Neural cell (in vitro differentiated cells): ENCODE measurements at regions not wholly inside any gene's neighbourhood (a gene's known extent, or its start where the extent isn't known, plus 50 kb on each side); places are given as distances from the start of the nearest gene placed in this dataset.

Experiments used
- H2AFZ ChIP-seq: fragments of 200-600, 300-800 bp; sonication (generic), shearing (Covaris generic); 2 replicates; pipeline ENCODE4 v1.6.0; 2014; ENCODE audit warnings: low read depth, mild to moderate bottlenecking, antibody characterized with exemption, low read length, moderate library complexity
- H3F3A ChIP-seq: fragments of 200-600 bp; shearing (Covaris generic); 2 replicates; pipeline ENCODE4 v1.6.1; 2016; ENCODE audit warnings: mild to moderate bottlenecking, moderate library complexity, mixed read lengths, antibody characterized with exemption, low read length; ENCODE audit not compliant: insufficient read depth, poor library complexity, severe bottlenecking
- H3K27ac ChIP-seq: fragments of 200-600, 300-800 bp; sonication (generic), shearing (Covaris generic); 2 replicates; pipeline ENCODE4 v1.5.1; 2014; ENCODE audit warnings: mild to moderate bottlenecking, low read length, moderate library complexity
- H3K27me3 ChIP-seq: fragments of 300-800, 200-600 bp; sonication (generic), shearing (Covaris generic); 2 replicates; pipeline ENCODE4 v1.6.0; 2014; ENCODE audit warnings: mild to moderate bottlenecking, low read depth, low read length, moderate library complexity; ENCODE audit not compliant: insufficient read depth
- H3K36me3 ChIP-seq: fragments of 300-800, 200-600 bp; sonication (generic), shearing (Covaris generic); 2 replicates; pipeline ENCODE4 v1.5.1; 2014; ENCODE audit warnings: mild to moderate bottlenecking, antibody characterized with exemption, low read length, moderate library complexity; ENCODE audit not compliant: insufficient read depth
- H3K4me2 ChIP-seq: fragments of 300-800, 200-600 bp; sonication (generic), shearing (Covaris generic); 2 replicates; pipeline ENCODE4 v1.6.0; 2014; ENCODE audit warnings: mild to moderate bottlenecking, low read length
- H3K4me3 ChIP-seq: fragments of 300-800, 200-600 bp; sonication (generic), shearing (Covaris generic); 2 replicates; pipeline ENCODE4 v1.5.1; 2014; ENCODE audit warnings: mild to moderate bottlenecking, low read length, moderate library complexity
- H3K79me2 ChIP-seq: fragments of 200-600 bp; shearing (Covaris generic); replicated peaks from 2 replicates; pipeline ENCODE4 v1.6.0; 2014; ENCODE audit warnings: mild to moderate bottlenecking, low read length, moderate library complexity; ENCODE audit not compliant: insufficient read depth
- H3K9ac ChIP-seq: fragments of 300-800, 200-600 bp; sonication (generic), shearing (Covaris generic); 2 replicates; pipeline ENCODE4 v1.6.1; 2016; ENCODE audit warnings: mild to moderate bottlenecking, low read length, mixed read lengths
- H3K9me2 ChIP-seq: fragments of 200-600 bp; shearing (Covaris generic); 2 replicates; pipeline ENCODE4 v1.6.1; 2016; ENCODE audit warnings: mild to moderate bottlenecking, low read length, mixed read lengths; ENCODE audit not compliant: insufficient read depth
- H3K9me3 ChIP-seq: fragments of 200-600, 300-800 bp; sonication (generic), shearing (Covaris generic); 2 replicates; pipeline ENCODE4 v1.6.1; 2016; ENCODE audit warnings: mild to moderate bottlenecking, mixed run types, low read length, moderate library complexity, mixed read lengths
- H4K20me1 ChIP-seq: fragments of 200-600 bp; shearing (Covaris generic); 2 replicates; pipeline ENCODE4 v1.6.1; 2016; ENCODE audit warnings: mild to moderate bottlenecking, mixed run types; ENCODE audit not compliant: insufficient read depth
- EP300 ChIP-seq: fragments of 450-650 bp; conservative IDR thresholded peaks from 2 replicates; pipeline ENCODE4 v1.6.1; 2014; ENCODE audit warnings: antibody characterized with exemption, mild to moderate bottlenecking, moderate library complexity; ENCODE audit not compliant: poor library complexity, severe bottlenecking
- EZH2 ChIP-seq: fragments of 200-600, 300-800 bp; shearing (Covaris generic), sonication (generic); IDR thresholded peaks from 2 replicates; pipeline ENCODE4 v1.6.1; 2014; ENCODE audit warnings: antibody characterized with exemption, low read length, borderline replicate concordance, mild to moderate bottlenecking; ENCODE audit not compliant: insufficient read depth, poor library complexity, severe bottlenecking
- MXI1 ChIP-seq: fragments of 450-650 bp; conservative IDR thresholded peaks from 2 replicates; pipeline ENCODE4 v1.6.1; 2014; ENCODE audit warnings: antibody characterized with exemption, mild to moderate bottlenecking; ENCODE audit not compliant: poor library complexity, severe bottlenecking
- POLR2AphosphoS5 ChIP-seq: IDR thresholded peaks from 2 replicates; pipeline ENCODE4 v1.6.1; 2012
- RAD21 ChIP-seq: fragments of 450-650 bp; conservative IDR thresholded peaks from 2 replicates; pipeline ENCODE4 v1.6.1; 2014; ENCODE audit warnings: antibody characterized with exemption, mild to moderate bottlenecking, moderate library complexity
- SMC3 ChIP-seq: fragments of 450-650 bp; conservative IDR thresholded peaks from 2 replicates; pipeline ENCODE4 v1.6.1; 2014; ENCODE audit warnings: antibody characterized with exemption, mild to moderate bottlenecking, moderate library complexity; ENCODE audit not compliant: poor library complexity
- TAF1 ChIP-seq: IDR thresholded peaks from 2 replicates; pipeline ENCODE4 v1.6.1; 2012; ENCODE audit warnings: low read depth
- TF ChIP-seq, protein P1 (sequence below): fragments of 450-650 bp; IDR thresholded peaks from 2 replicates; pipeline ENCODE4 v1.5.1; 2014; ENCODE audit warnings: antibody characterized with exemption, mild to moderate bottlenecking, moderate library complexity; ENCODE audit not compliant: poor library complexity, severe bottlenecking
- TF ChIP-seq, protein P2 (sequence below): IDR thresholded peaks from 2 replicates; pipeline ENCODE4 v1.6.1; 2012; ENCODE audit warnings: borderline replicate concordance

DNA sequence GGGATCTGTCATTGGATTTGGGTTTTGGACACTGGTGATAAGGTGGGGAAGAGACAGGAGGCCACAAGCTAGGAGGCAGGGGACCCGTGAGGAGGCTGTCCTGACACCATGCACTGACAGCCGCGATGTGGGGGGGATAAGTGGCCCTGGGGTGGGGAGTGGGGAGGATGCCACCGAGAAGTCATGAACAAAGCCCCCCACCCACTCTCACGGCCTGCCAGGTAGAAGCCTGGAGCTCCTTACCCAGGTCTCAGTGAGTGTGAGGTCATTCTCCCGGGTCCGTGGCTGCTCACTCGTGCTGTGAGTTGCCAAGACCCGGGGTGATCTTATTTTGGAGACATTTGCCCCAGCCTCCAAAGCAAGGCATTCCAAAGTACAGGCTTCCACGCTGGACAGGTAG is 165.9 kb upstream of the TNRC6C start:
- Histone ChIP-seq H2AFZ (no peak overlapping the region), H3K4me3 (no peak overlapping the region), H3K36me3 (no peaks in the 10 kb centered on the region), H3K9ac (no peak overlapping the region), H3K79me2 (no peaks in the 10 kb centered on the region), H3F3A (no peaks in the 10 kb centered on the region), H3K27me3 (peaks cover 12% of the 10 kb centered on the region), H3K4me2 (no peak overlapping the region), H3K9me2 (no peaks in the 10 kb centered on the region), H3K9me3 (no peaks in the 10 kb centered on the region), H3K27ac (no peak overlapping the region), H4K20me1 (no peaks in the 10 kb centered on the region)
- no peak for TF ChIP-seq SMC3
- TF ChIP-seq, protein P1, sequence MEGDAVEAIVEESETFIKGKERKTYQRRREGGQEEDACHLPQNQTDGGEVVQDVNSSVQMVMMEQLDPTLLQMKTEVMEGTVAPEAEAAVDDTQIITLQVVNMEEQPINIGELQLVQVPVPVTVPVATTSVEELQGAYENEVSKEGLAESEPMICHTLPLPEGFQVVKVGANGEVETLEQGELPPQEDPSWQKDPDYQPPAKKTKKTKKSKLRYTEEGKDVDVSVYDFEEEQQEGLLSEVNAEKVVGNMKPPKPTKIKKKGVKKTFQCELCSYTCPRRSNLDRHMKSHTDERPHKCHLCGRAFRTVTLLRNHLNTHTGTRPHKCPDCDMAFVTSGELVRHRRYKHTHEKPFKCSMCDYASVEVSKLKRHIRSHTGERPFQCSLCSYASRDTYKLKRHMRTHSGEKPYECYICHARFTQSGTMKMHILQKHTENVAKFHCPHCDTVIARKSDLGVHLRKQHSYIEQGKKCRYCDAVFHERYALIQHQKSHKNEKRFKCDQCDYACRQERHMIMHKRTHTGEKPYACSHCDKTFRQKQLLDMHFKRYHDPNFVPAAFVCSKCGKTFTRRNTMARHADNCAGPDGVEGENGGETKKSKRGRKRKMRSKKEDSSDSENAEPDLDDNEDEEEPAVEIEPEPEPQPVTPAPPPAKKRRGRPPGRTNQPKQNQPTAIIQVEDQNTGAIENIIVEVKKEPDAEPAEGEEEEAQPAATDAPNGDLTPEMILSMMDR = no peak
- no peak for TF ChIP-seq RAD21

DNA sequence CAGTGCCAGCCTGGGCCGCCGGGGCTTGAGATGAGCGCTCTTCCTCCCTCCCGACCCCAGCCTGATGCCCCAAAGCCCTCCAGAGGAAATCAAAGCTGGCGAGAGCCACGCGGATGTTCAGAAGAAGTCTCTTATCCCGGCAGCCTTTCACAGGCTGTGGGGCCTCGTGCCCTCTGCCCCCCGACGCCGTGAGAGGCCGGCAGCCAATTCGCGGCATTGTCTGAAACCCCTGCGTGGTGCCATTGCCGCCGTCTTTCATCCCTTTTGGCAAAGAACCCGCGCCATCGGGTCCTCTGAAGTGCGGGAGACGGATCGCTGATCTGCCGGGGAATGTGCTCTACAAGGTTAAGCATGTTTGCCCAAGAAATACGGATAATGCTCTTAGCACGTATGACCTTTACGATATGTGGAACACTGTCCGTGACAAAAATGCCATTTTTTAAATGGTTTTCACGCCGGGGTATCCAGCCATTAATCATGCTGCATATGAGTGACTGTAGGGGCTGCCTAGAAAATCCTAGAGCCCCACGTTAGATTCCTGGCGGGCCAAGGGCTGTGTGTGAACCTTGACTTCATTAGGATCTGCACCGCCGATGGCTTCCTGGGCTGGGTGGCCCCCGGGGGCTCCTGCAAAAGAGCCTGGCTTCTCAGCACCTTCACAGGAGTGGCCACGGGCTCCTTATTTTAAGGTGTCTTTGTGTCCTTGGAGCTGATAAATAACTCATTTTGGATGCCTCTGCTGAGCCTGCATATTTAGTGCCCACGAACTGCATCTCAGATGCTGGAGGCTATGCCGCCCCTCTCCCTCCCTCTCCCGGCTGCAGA is 165.1 kb upstream of the TNRC6C start:
- Histone ChIP-seq H3K36me3 (no peaks in the 10 kb centered on the region), H3K4me2 (no peak overlapping the region), H2AFZ (no peak overlapping the region), H3K27me3 (peaks cover 12% of the 10 kb centered on the region), H3K27ac (no peak overlapping the region), H3K9ac (no peak overlapping the region), H3K9me3 (no peaks in the 10 kb centered on the region), H3F3A (no peaks in the 10 kb centered on the region), H4K20me1 (no peaks in the 10 kb centered on the region), H3K9me2 (no peaks in the 10 kb centered on the region), H3K4me3 (no peak overlapping the region), H3K79me2 (no peaks in the 10 kb centered on the region)
- TF ChIP-seq SMC3 (no peak), RAD21 (no peak), MXI1 (no peak), TAF1 (no peak), EP300 (no peak), POLR2AphosphoS5 (no peak), EZH2 (no peak)
- TF ChIP-seq, protein P1 = no peak
- TF ChIP-seq, protein P2, sequence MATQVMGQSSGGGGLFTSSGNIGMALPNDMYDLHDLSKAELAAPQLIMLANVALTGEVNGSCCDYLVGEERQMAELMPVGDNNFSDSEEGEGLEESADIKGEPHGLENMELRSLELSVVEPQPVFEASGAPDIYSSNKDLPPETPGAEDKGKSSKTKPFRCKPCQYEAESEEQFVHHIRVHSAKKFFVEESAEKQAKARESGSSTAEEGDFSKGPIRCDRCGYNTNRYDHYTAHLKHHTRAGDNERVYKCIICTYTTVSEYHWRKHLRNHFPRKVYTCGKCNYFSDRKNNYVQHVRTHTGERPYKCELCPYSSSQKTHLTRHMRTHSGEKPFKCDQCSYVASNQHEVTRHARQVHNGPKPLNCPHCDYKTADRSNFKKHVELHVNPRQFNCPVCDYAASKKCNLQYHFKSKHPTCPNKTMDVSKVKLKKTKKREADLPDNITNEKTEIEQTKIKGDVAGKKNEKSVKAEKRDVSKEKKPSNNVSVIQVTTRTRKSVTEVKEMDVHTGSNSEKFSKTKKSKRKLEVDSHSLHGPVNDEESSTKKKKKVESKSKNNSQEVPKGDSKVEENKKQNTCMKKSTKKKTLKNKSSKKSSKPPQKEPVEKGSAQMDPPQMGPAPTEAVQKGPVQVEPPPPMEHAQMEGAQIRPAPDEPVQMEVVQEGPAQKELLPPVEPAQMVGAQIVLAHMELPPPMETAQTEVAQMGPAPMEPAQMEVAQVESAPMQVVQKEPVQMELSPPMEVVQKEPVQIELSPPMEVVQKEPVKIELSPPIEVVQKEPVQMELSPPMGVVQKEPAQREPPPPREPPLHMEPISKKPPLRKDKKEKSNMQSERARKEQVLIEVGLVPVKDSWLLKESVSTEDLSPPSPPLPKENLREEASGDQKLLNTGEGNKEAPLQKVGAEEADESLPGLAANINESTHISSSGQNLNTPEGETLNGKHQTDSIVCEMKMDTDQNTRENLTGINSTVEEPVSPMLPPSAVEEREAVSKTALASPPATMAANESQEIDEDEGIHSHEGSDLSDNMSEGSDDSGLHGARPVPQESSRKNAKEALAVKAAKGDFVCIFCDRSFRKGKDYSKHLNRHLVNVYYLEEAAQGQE = no peak
